Activated effector memory CD4-positive, alpha-beta T cell treated with anti-CD3 and anti-CD28 coated beads, Interleukin-2, amount 50 U/mL, for 16 hours (primary cell): ENCODE measurements at regions not wholly inside any gene's neighbourhood (a gene's known extent, or its start where the extent isn't known, plus 50 kb on each side); places are given as distances from the start of the nearest gene placed in this dataset.

Source experiments
- DNase-seq: peaks from one replicate; pipeline ENCODE4 v3.0.0-alpha.2; 2020

GRCh38 chr4:104811727-104812126 is 317.0 kb upstream of the CXXC4 start:
- no peak for DNase-seq

- no peak for DNase-seq
Measured at GRCh38 chr4:104815665-104816064, 321.0 kb upstream of the CXXC4 start.

- DNase-seq: no peak
Measured at GRCh38 chr4:104818579-104818978, 323.9 kb upstream of the CXXC4 start.

- DNase-seq: no peak
Measured at GRCh38 chr4:104826171-104826570, 320.5 kb upstream of the TET2 start.

GRCh38 chr4:104829761-104830160 is 316.9 kb upstream of the TET2 start:
- DNase-seq: no peak

GRCh38 chr4:104848597-104849225 is 298.0 kb upstream of the TET2 start:
- DNase-seq: no peak

GRCh38 chr4:104859601-104860237 is 287.0 kb upstream of the TET2 start:
- no peak for DNase-seq

- no peak for DNase-seq
Measured at GRCh38 chr4:104860238-104861123, 286.2 kb upstream of the TET2 start.

GRCh38 chr4:104866809-104867208 is 279.9 kb upstream of the TET2 start:
- DNase-seq: no peak

GRCh38 chr4:104868533-104868932 is 278.1 kb upstream of the TET2 start:
- DNase-seq: no peak

- DNase-seq: no peak
Measured at GRCh38 chr4:104868958-104869357, 277.7 kb upstream of the TET2 start.

GRCh38 chr4:104869831-104870230 is 276.8 kb upstream of the TET2 start:
- no peak for DNase-seq

GRCh38 chr4:104870495-104871233 is 276.0 kb upstream of the TET2 start:
- DNase-seq: no peak

GRCh38 chr4:104878936-104879335 is 267.7 kb upstream of the TET2 start:
- DNase-seq: no peak

GRCh38 chr4:104879367-104879766 is 267.3 kb upstream of the TET2 start:
- no peak for DNase-seq

GRCh38 chr4:104879854-104880253 is 266.8 kb upstream of the TET2 start:
- DNase-seq: no peak

GRCh38 chr4:104881136-104881886 is 265.4 kb upstream of the TET2 start:
- no peak for DNase-seq

- DNase-seq: no peak
Measured at GRCh38 chr4:104890598-104891275, 255.9 kb upstream of the TET2 start.

GRCh38 chr4:104896660-104897645 is 249.7 kb upstream of the TET2 start:
- no peak for DNase-seq

GRCh38 chr4:104899863-104900262 is 246.8 kb upstream of the TET2 start:
- no peak for DNase-seq

GRCh38 chr4:104901438-104901837 is 245.2 kb upstream of the TET2 start:
- no peak for DNase-seq
